ENCODE measurements at regions not wholly inside any gene's neighbourhood (a gene's known extent, or its start where the extent isn't known, plus 50 kb on each side); places are given as distances from the start of the nearest gene placed in this dataset.

GRCh38 chr3:177742273-177742672 is 545.0 kb upstream of the TBL1XR1 start:
- Histone ChIP-seq H3K27me3 (replicated peaks in 1 of 4; ENCODE audit: control extremely low read depth in 1 of 4, control insufficient read depth in 3 of 4, insufficient read depth in 4 of 4, low read length in 3 of 4) (no peaks in the 10 kb centered on the region), H3K79me2 (ENCODE audit: control insufficient read depth, insufficient read depth, low read length) (no peaks in the 10 kb centered on the region), H4K20me1 (ENCODE audit: control insufficient read depth, insufficient read depth, low read length, poor library complexity, severe bottlenecking) (no peaks in the 10 kb centered on the region), H3K4me2 (replicated peaks; ENCODE audit: low read depth, low read length, poor library complexity, severe bottlenecking) (no peak overlapping the region), H3K9me3 (ENCODE audit: control extremely low read depth in 1 of 3, control insufficient read depth in 2 of 3, insufficient read depth in 1 of 3, low read length in 2 of 3) (no peaks in the 10 kb centered on the region), H3K36me3 (replicated peaks in 1 of 2; ENCODE audit: control extremely low read depth in 1 of 2, control insufficient read depth in 1 of 2, extremely low read depth in 1 of 2, insufficient read depth in 2 of 2, low read length in 1 of 2) (no peaks in the 10 kb centered on the region), H3K4me1 (ENCODE audit: control insufficient read depth in 2 of 2, insufficient read depth in 2 of 2, low read length in 2 of 2) (no peaks in the 10 kb centered on the region), H2AFZ (ENCODE audit: insufficient read depth, low read depth, low read length, poor library complexity, severe bottlenecking) (no peak overlapping the region), H3K27ac (ENCODE audit: low read length in 2 of 2) (no peak overlapping the region), H3K9ac (ENCODE audit: low read length) (no peak overlapping the region), H3K4me3 (ENCODE audit: control extremely low read depth in 1 of 5, extremely low read depth in 1 of 5, insufficient read depth in 1 of 5, low read depth in 2 of 5, low read length in 4 of 5) (no peak overlapping the region)
- CTCF ChIA-PET: no interaction called here
- POLR2A ChIA-PET: no interaction called here
- no peak overlapping the region for H3K4me3 Mint-ChIP-seq
- intact Hi-C loops (cut with micrococcal nuclease): no loop called here
- ATAC-seq (ENCODE audit: low read depth): no peak
- H3K27me3 Mint-ChIP-seq: no peaks in the 10 kb centered on the region
- TF ChIP-seq EZH2 (IDR thresholded peaks at IDR 0.05; ENCODE audit: borderline replicate concordance, insufficient read depth, low read depth, low read length, poor library complexity, severe bottlenecking): no peak
- no peak for TF ChIP-seq CTCF (IDR thresholded peaks at IDR 0.05)
- 75% methylated on average over 1 of the region's 4 CpGs for WGBS (ENCODE audit: insufficient coverage)
- no peak for DNase-seq
- H3K4me1 Mint-ChIP-seq: no peaks in the 10 kb centered on the region
- no peak overlapping the region for H3K27ac Mint-ChIP-seq
- no peaks in the 10 kb centered on the region for H3K9me3 Mint-ChIP-seq (ENCODE audit: insufficient read depth)

GRCh38 chr3:177743173-177743890 is 546.0 kb upstream of the TBL1XR1 start:
- CTCF ChIA-PET: no interaction called here
- Histone ChIP-seq H3K9ac (ENCODE audit: low read length) (no peak overlapping the region), H3K79me2 (ENCODE audit: control insufficient read depth, insufficient read depth, low read length) (no peaks in the 10 kb centered on the region), H3K27me3 (replicated peaks in 1 of 4; ENCODE audit: control extremely low read depth in 1 of 4, control insufficient read depth in 3 of 4, insufficient read depth in 4 of 4, low read length in 3 of 4) (no peaks in the 10 kb centered on the region), H3K9me3 (ENCODE audit: control extremely low read depth in 1 of 3, control insufficient read depth in 2 of 3, insufficient read depth in 1 of 3, low read length in 2 of 3) (no peaks in the 10 kb centered on the region), H4K20me1 (ENCODE audit: control insufficient read depth, insufficient read depth, low read length, poor library complexity, severe bottlenecking) (no peaks in the 10 kb centered on the region), H3K4me3 (ENCODE audit: control extremely low read depth in 1 of 5, extremely low read depth in 1 of 5, insufficient read depth in 1 of 5, low read depth in 2 of 5, low read length in 4 of 5) (no peak overlapping the region), H3K4me1 (ENCODE audit: control insufficient read depth in 2 of 2, insufficient read depth in 2 of 2, low read length in 2 of 2) (no peaks in the 10 kb centered on the region), H3K4me2 (replicated peaks; ENCODE audit: low read depth, low read length, poor library complexity, severe bottlenecking) (no peak overlapping the region), H2AFZ (ENCODE audit: insufficient read depth, low read depth, low read length, poor library complexity, severe bottlenecking) (no peak overlapping the region), H3K27ac (ENCODE audit: low read length in 2 of 2) (no peak overlapping the region), H3K36me3 (replicated peaks in 1 of 2; ENCODE audit: control extremely low read depth in 1 of 2, control insufficient read depth in 1 of 2, extremely low read depth in 1 of 2, insufficient read depth in 2 of 2, low read length in 1 of 2) (no peaks in the 10 kb centered on the region)
- Mint-ChIP-seq H3K4me1 (no peaks in the 10 kb centered on the region), H3K27me3 (no peaks in the 10 kb centered on the region), H3K27ac (no peak overlapping the region), H3K4me3 (no peak overlapping the region), H3K9me3 (ENCODE audit: insufficient read depth) (no peaks in the 10 kb centered on the region)
- no peak for DNase-seq
- intact Hi-C loops (cut with micrococcal nuclease): no loop called here
- 100% methylated on average over 1 of the region's 3 CpGs for WGBS (ENCODE audit: insufficient coverage)
- TF ChIP-seq EZH2 (IDR thresholded peaks at IDR 0.05; ENCODE audit: borderline replicate concordance, insufficient read depth, low read depth, low read length, poor library complexity, severe bottlenecking): no peak
- TF ChIP-seq CTCF (IDR thresholded peaks at IDR 0.05): no peak
- ATAC-seq (ENCODE audit: low read depth): no peak
- POLR2A ChIA-PET: interaction anchor here (0.6 kb wide), 1 partner anchor 383 kb away, joined by 6 read pairs; no protein-coding TSS in a partner anchor
